ENCODE measurements at regions not wholly inside any gene's neighbourhood (a gene's known extent, or its start where the extent isn't known, plus 50 kb on each side); places are given as distances from the start of the nearest gene placed in this dataset.

DNA sequence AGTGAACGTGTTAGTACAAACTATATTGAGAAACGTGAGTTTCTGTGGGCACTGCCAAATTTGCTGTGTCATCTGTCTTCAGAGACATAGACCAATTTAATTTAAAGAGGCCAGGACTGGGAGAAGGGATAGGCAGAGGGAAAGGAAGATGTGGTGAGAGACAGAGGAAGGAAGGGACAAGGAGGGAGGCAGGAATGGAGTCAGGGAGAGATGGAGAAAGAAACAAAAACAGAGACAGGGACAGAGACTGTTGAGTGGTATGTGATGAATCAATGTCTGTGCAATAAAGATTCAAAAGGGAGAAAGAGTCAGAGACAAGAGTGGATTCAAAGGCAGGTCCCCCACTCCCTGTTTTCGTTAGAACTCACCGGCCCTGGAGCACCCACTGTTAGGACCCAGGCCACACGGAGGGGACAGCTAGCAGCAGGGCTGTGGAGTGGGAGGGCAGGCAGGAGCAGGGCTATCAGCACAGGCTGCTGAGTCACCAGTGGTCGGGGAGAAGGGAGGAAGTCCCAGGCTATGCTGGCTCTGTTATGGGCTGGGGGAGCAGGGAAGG is 51.6 kb upstream of the CHD6 start:
- no peak for DNase-seq (ENCODE audit: low read depth)

DNA sequence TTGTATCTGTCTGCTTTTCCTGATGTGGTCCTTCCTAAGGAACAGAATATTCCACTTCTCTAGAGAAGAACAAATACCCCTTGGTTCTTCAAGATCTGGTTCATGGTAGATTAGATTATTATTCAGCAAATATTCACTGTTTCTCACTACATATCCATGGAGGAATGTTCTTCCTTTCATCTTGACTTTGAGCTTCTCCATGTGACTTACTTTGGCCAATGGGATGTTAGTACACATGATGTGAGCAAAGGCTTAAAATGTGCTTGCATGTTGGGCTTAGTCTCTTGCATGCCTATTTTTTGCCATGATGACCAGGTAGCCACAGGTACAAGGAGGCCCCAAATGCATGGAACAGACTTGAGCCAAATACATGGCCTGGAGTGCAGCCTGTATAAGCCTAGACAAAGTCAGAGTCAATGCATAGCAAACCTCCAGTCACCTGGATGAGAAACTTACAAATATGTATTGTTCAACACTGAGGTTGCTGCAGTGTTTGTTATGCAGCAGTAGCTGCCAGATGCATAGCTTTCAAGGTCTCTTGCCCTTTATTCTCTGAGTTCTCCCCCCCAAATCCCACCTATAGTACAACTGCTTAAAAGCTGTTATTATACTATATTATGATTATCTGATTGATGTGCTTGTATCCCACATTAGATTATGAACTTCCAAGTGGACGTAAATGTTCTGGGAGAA is 50.0 kb upstream of the CHD6 start:
- DNase-seq (ENCODE audit: low read depth), result no peak
